ENCODE measurements at regions not wholly inside any gene's neighbourhood (a gene's known extent, or its start where the extent isn't known, plus 50 kb on each side); places are given as distances from the start of the nearest gene placed in this dataset.

GRCh38 chr11:104619751-104620150, 278.5 kb downstream of the CASP12 start:
- TF ChIP-seq CTCF (IDR thresholded peaks at IDR 0.05), result no peak
- TF ChIP-seq POLR2AphosphoS5 (IDR thresholded peaks at IDR 0.05), result no peak

Data from esophagus muscularis mucosa (tissue), 3 donors.